ENCODE measurements at regions not wholly inside any gene's neighbourhood (a gene's known extent, or its start where the extent isn't known, plus 50 kb on each side); places are given as distances from the start of the nearest gene placed in this dataset.

- no peak overlapping the region for H3K4me3 ChIP-seq (ENCODE audit: low read depth, low read length)
- no peak for DNase-seq (ENCODE audit: low read depth)
These were observed 688.9 kb downstream of the KCNA4 start for GRCh38 chr11:29327891-29328290.

GRCh38 chr11:29326757-29327156 lies 690.1 kb downstream of the KCNA4 start:
- no peak for DNase-seq (ENCODE audit: low read depth)

GRCh38 chr11:29324328-29324727 lies 692.5 kb downstream of the KCNA4 start:
- no peak overlapping the region for H3K4me3 ChIP-seq (ENCODE audit: low read depth, low read length)
- DNase-seq (ENCODE audit: low read depth): no peak

More at GRCh38 chr11:29326757-29327156, 690.1 kb downstream of the KCNA4 start:
- H3K4me3 ChIP-seq (ENCODE audit: low read depth, low read length): no peak overlapping the region

GRCh38 chr11:29321293-29322132 lies 695.3 kb downstream of the KCNA4 start:
- no peak overlapping the region for H3K4me3 ChIP-seq (ENCODE audit: low read depth, low read length)
- DNase-seq (ENCODE audit: low read depth): no peak

- no peak for DNase-seq (ENCODE audit: low read depth)
- no peak overlapping the region for H3K4me3 ChIP-seq (ENCODE audit: low read depth, low read length)
These were observed 696.6 kb downstream of the KCNA4 start for GRCh38 chr11:29320196-29320595.

GRCh38 chr11:29319210-29319609 lies 697.6 kb downstream of the KCNA4 start:
- H3K4me3 ChIP-seq (ENCODE audit: low read depth, low read length): no peak overlapping the region
- no peak for DNase-seq (ENCODE audit: low read depth)

- DNase-seq (ENCODE audit: low read depth): no peak
These were observed 698.5 kb downstream of the KCNA4 start for GRCh38 chr11:29318134-29318845.

GRCh38 chr11:29317694-29318093 lies 699.1 kb downstream of the KCNA4 start:
- H3K4me3 ChIP-seq (ENCODE audit: low read depth, low read length): no peak overlapping the region
- DNase-seq (ENCODE audit: low read depth): no peak

More at GRCh38 chr11:29318134-29318845, 698.5 kb downstream of the KCNA4 start:
- H3K4me3 ChIP-seq (ENCODE audit: low read depth, low read length): no peak overlapping the region

GRCh38 chr11:29315275-29315674 lies 701.6 kb downstream of the KCNA4 start:
- no peak overlapping the region for H3K4me3 ChIP-seq (ENCODE audit: low read depth, low read length)
- DNase-seq (ENCODE audit: low read depth): no peak

- H3K4me3 ChIP-seq (ENCODE audit: low read depth, low read length): no peak overlapping the region
These were observed 702.6 kb downstream of the KCNA4 start for GRCh38 chr11:29314211-29314610.

GRCh38 chr11:29312812-29313211 lies 704.0 kb downstream of the KCNA4 start:
- no peak overlapping the region for H3K4me3 ChIP-seq (ENCODE audit: low read depth, low read length)
- DNase-seq (ENCODE audit: low read depth): no peak

More at GRCh38 chr11:29314211-29314610, 702.6 kb downstream of the KCNA4 start:
- no peak for DNase-seq (ENCODE audit: low read depth)

- no peak for DNase-seq (ENCODE audit: low read depth)
- H3K4me3 ChIP-seq (ENCODE audit: low read depth, low read length): no peak overlapping the region
These were observed 706.0 kb downstream of the KCNA4 start for GRCh38 chr11:29310725-29311342.

GRCh38 chr11:29309992-29310391 lies 706.8 kb downstream of the KCNA4 start:
- no peak for DNase-seq (ENCODE audit: low read depth)
- no peak overlapping the region for H3K4me3 ChIP-seq (ENCODE audit: low read depth, low read length)

- H3K4me3 ChIP-seq (ENCODE audit: low read depth, low read length): no peak overlapping the region
- no peak for DNase-seq (ENCODE audit: low read depth)
These were observed 710.3 kb downstream of the KCNA4 start for GRCh38 chr11:29306527-29306926.

- H3K4me3 ChIP-seq (ENCODE audit: low read depth, low read length): no peak overlapping the region
- no peak for DNase-seq (ENCODE audit: low read depth)
These were observed 711.2 kb downstream of the KCNA4 start for GRCh38 chr11:29305456-29306232.

- peak; percentile 55 for DNase-seq (ENCODE audit: low read depth)
- no peak overlapping the region for H3K4me3 ChIP-seq (ENCODE audit: low read depth, low read length)
These were observed 716.4 kb downstream of the KCNA4 start for GRCh38 chr11:29300420-29300819.

GRCh38 chr11:29296680-29297079 lies 720.1 kb downstream of the KCNA4 start:
- DNase-seq (ENCODE audit: low read depth): no peak
- no peak overlapping the region for H3K4me3 ChIP-seq (ENCODE audit: low read depth, low read length)

GRCh38 chr11:29293825-29294224 lies 723.0 kb downstream of the KCNA4 start:
- DNase-seq (ENCODE audit: low read depth): peak; percentile 73

GRCh38 chr11:29282088-29282487 lies 734.7 kb downstream of the KCNA4 start:
- DNase-seq (ENCODE audit: low read depth): peak; percentile 90
- H3K4me3 ChIP-seq (ENCODE audit: low read depth, low read length): no peak overlapping the region

More at GRCh38 chr11:29293825-29294224, 723.0 kb downstream of the KCNA4 start:
- H3K4me3 ChIP-seq (ENCODE audit: low read depth, low read length): no peak overlapping the region

Measured in skeletal muscle cell (primary cell).